NCI-H748 (cell line): ENCODE measurements at regions not wholly inside any gene's neighbourhood (a gene's known extent, or its start where the extent isn't known, plus 50 kb on each side); places are given as distances from the start of the nearest gene placed in this dataset.
"Not testable (repeated sequence)": the region's sequence is repeated elsewhere in the genome, so short reads cannot be mapped to it uniquely, and the experiment has no call there.

Source experiments
- DNase-seq: peaks from one replicate; lab custom pipeline; 2025; ENCODE audit not compliant: unreplicated experiment; lab: John Stamatoyannopoulos, UW

- DNase-seq: not testable (repeated sequence)
Observed at GRCh38 chr4:4134368-4134767, 92.4 kb downstream of the OTOP1 start.

GRCh38 chr4:4136621-4137020 lies 90.1 kb downstream of the OTOP1 start:
- not testable (repeated sequence) for DNase-seq
